ENCODE measurements at regions not wholly inside any gene's neighbourhood (a gene's known extent, or its start where the extent isn't known, plus 50 kb on each side); places are given as distances from the start of the nearest gene placed in this dataset.

- TF ChIP-seq CTCF (IDR thresholded peaks at IDR 0.05): no peak
- no peak for TF ChIP-seq EZH2 (IDR thresholded peaks at IDR 0.05; ENCODE audit: borderline replicate concordance, insufficient read depth, low read depth, low read length, poor library complexity, severe bottlenecking)
Observed at GRCh38 chr2:194151231-194151630, 1505.8 kb upstream of the SLC39A10 start.

Measured in B cell (primary cell).